GM19328 (cell line): ENCODE measurements at regions not wholly inside any gene's neighbourhood (a gene's known extent, or its start where the extent isn't known, plus 50 kb on each side); places are given as distances from the start of the nearest gene placed in this dataset.
A peak's percentile ranks its signal among the peaks of the same experiment; 100 is the strongest.
"Not testable (repeated sequence)": the region's sequence is repeated elsewhere in the genome, so short reads cannot be mapped to it uniquely, and the experiment has no call there.

Source experiments
- ATAC-seq: cut with Tn5 transposase; IDR thresholded peaks from one replicate; pipeline ENCODE4 v1.9.1; 2021; ENCODE audit warnings: mild to moderate bottlenecking, moderate library complexity; ENCODE audit not compliant: unreplicated experiment

GRCh38 chr6:150765067-150765764 is 100.3 kb upstream of the MTHFD1L start:
- peak; percentile 85 for ATAC-seq

- no peak for ATAC-seq
Measured at GRCh38 chr6:150766201-150766997, 99.1 kb upstream of the MTHFD1L start.

GRCh38 chr6:150767161-150767560 is 98.3 kb upstream of the MTHFD1L start:
- ATAC-seq = no peak

GRCh38 chr6:150767571-150768018 is 97.9 kb upstream of the MTHFD1L start:
- ATAC-seq = no peak

GRCh38 chr6:150770637-150771036 is 94.9 kb upstream of the MTHFD1L start:
- ATAC-seq = no peak

- no peak for ATAC-seq
Measured at GRCh38 chr6:150773969-150774368, 91.5 kb upstream of the MTHFD1L start.

GRCh38 chr6:150775415-150776203 is 89.9 kb upstream of the MTHFD1L start:
- no peak for ATAC-seq

GRCh38 chr6:150777736-150778135 is 87.8 kb upstream of the MTHFD1L start:
- no peak for ATAC-seq

GRCh38 chr6:150783813-150784212 is 81.7 kb upstream of the MTHFD1L start:
- no peak for ATAC-seq

- no peak for ATAC-seq
Measured at GRCh38 chr6:150787429-150787828, 78.1 kb upstream of the MTHFD1L start.

- ATAC-seq = no peak
Measured at GRCh38 chr6:150788089-150788488, 77.4 kb upstream of the MTHFD1L start.

GRCh38 chr6:150789906-150790305 is 75.6 kb upstream of the MTHFD1L start:
- ATAC-seq = not testable (repeated sequence)

GRCh38 chr6:150791717-150792116 is 73.8 kb upstream of the MTHFD1L start:
- no peak for ATAC-seq

- no peak for ATAC-seq
Measured at GRCh38 chr6:150797949-150798348, 67.6 kb upstream of the MTHFD1L start.

GRCh38 chr6:150799276-150799805 is 66.2 kb upstream of the MTHFD1L start:
- ATAC-seq = no peak

- ATAC-seq = no peak
Measured at GRCh38 chr6:150800674-150801314, 64.7 kb upstream of the MTHFD1L start.

GRCh38 chr6:150806790-150807189 is 58.7 kb upstream of the MTHFD1L start:
- ATAC-seq = no peak

GRCh38 chr6:150813319-150813992 is 52.0 kb upstream of the MTHFD1L start:
- ATAC-seq = no peak

GRCh38 chr6:150813993-150814359 is 51.5 kb upstream of the MTHFD1L start:
- ATAC-seq = no peak
